ENCODE measurements at regions not wholly inside any gene's neighbourhood (a gene's known extent, or its start where the extent isn't known, plus 50 kb on each side); places are given as distances from the start of the nearest gene placed in this dataset.

DNA sequence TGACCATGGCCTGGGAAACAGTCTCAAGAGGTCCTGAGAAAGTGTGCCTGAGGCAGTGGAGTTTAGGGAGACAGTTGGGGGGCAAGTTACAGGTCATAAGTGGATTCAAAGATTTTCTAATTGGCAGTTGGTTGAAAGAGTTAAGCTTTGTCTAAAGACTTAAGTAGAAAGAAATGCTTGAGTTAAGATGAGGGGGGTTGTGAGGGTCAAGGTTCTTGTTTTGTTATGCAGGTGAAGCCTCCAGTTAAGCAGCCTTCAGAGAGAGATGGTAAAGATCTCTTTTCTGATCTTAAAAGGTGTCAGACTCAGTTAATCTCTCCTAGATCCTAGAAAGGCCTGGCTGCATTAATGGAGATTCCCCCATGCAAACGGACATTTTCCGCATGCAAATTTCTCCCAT is 356.3 kb upstream of the C2CD4B start:
- Histone ChIP-seq H3K4me3 (replicated peaks in 1 of 4; ENCODE audit: control extremely low read depth in 1 of 4, insufficient read depth in 1 of 4, low read depth in 3 of 4, low read length in 4 of 4) (no peak overlapping the region), H2AFZ (ENCODE audit: low read length) (no peak overlapping the region), H4K20me1 (ENCODE audit: control insufficient read depth, extremely low read depth, insufficient read depth, low read length) (no peaks in the 10 kb centered on the region), H3K79me2 (ENCODE audit: control insufficient read depth, insufficient read depth, low read length) (no peaks in the 10 kb centered on the region), H3K9me3 (ENCODE audit: control insufficient read depth, insufficient read depth, low read depth, low read length) (no peaks in the 10 kb centered on the region), H3K4me2 (ENCODE audit: extremely low read depth, insufficient read depth, low read length) (no peak overlapping the region), H3K36me3 (ENCODE audit: control insufficient read depth, insufficient read depth, low read length) (no peaks in the 10 kb centered on the region), H3K27ac (ENCODE audit: insufficient read depth, low read length) (no peak overlapping the region), H3K4me1 (ENCODE audit: control insufficient read depth, extremely low read depth, insufficient read depth, low read length) (no peaks in the 10 kb centered on the region), H3K27me3 (ENCODE audit: control insufficient read depth, insufficient read depth, low read length) (no peaks in the 10 kb centered on the region), H3K9ac (ENCODE audit: insufficient read depth, low read length) (no peak overlapping the region)
- no peak for TF ChIP-seq EZH2 (IDR thresholded peaks at IDR 0.05; ENCODE audit: low read length, missing control alignments)
- TF ChIP-seq, protein P1, sequence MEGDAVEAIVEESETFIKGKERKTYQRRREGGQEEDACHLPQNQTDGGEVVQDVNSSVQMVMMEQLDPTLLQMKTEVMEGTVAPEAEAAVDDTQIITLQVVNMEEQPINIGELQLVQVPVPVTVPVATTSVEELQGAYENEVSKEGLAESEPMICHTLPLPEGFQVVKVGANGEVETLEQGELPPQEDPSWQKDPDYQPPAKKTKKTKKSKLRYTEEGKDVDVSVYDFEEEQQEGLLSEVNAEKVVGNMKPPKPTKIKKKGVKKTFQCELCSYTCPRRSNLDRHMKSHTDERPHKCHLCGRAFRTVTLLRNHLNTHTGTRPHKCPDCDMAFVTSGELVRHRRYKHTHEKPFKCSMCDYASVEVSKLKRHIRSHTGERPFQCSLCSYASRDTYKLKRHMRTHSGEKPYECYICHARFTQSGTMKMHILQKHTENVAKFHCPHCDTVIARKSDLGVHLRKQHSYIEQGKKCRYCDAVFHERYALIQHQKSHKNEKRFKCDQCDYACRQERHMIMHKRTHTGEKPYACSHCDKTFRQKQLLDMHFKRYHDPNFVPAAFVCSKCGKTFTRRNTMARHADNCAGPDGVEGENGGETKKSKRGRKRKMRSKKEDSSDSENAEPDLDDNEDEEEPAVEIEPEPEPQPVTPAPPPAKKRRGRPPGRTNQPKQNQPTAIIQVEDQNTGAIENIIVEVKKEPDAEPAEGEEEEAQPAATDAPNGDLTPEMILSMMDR (conservative IDR thresholded peaks at IDR 0.05 in 1 of 2, IDR thresholded peaks at IDR 0.05 in 1 of 2; ENCODE audit: low read depth in 1 of 2, low read length in 2 of 2) = no peak
- DNase-seq (ENCODE audit: low read depth in 2 of 2) = no peak

DNA sequence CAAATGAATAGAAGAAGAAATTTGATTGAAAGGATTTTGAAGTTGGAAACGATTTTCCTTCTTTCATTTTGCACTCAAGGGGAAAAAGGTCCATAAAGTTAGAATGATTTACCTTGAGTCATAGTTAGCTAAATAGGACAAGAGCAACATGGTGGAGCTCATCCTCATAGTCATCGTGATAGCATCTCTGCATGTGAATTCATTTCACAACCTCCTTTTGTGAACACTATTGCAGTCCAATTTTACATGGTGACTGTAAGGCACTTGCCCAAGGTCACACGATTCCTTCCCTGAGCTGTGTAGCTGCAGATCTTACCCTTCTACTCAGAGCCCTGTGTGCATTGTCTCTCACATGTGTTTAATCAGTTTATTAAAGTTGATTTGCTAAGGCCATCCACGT is 359.8 kb upstream of the C2CD4B start:
- no peak overlapping the region for H3K9ac ChIP-seq (ENCODE audit: insufficient read depth, low read length)
- TF ChIP-seq EZH2 (IDR thresholded peaks at IDR 0.05; ENCODE audit: low read length, missing control alignments) = no peak
- TF ChIP-seq, protein P1 (conservative IDR thresholded peaks at IDR 0.05 in 1 of 2, IDR thresholded peaks at IDR 0.05 in 1 of 2; ENCODE audit: low read depth in 1 of 2, low read length in 2 of 2) = no peak
- H3K9me3 ChIP-seq (ENCODE audit: control insufficient read depth, insufficient read depth, low read depth, low read length) = no peaks in the 10 kb centered on the region
- no peaks in the 10 kb centered on the region for H3K4me1 ChIP-seq (ENCODE audit: control insufficient read depth, extremely low read depth, insufficient read depth, low read length)
- no peak overlapping the region for H3K27ac ChIP-seq (ENCODE audit: insufficient read depth, low read length)
- no peaks in the 10 kb centered on the region for H4K20me1 ChIP-seq (ENCODE audit: control insufficient read depth, extremely low read depth, insufficient read depth, low read length)
- H3K27me3 ChIP-seq (ENCODE audit: control insufficient read depth, insufficient read depth, low read length) = no peaks in the 10 kb centered on the region
- H3K36me3 ChIP-seq (ENCODE audit: control insufficient read depth, insufficient read depth, low read length) = no peaks in the 10 kb centered on the region
- H2AFZ ChIP-seq (ENCODE audit: low read length) = no peak overlapping the region
- H3K4me2 ChIP-seq (ENCODE audit: extremely low read depth, insufficient read depth, low read length) = no peak overlapping the region
- H3K79me2 ChIP-seq (ENCODE audit: control insufficient read depth, insufficient read depth, low read length) = no peaks in the 10 kb centered on the region
- no peak for DNase-seq (ENCODE audit: low read depth in 2 of 2)
- no peak overlapping the region for H3K4me3 ChIP-seq (replicated peaks in 1 of 4; ENCODE audit: control extremely low read depth in 1 of 4, insufficient read depth in 1 of 4, low read depth in 3 of 4, low read length in 4 of 4)

DNA sequence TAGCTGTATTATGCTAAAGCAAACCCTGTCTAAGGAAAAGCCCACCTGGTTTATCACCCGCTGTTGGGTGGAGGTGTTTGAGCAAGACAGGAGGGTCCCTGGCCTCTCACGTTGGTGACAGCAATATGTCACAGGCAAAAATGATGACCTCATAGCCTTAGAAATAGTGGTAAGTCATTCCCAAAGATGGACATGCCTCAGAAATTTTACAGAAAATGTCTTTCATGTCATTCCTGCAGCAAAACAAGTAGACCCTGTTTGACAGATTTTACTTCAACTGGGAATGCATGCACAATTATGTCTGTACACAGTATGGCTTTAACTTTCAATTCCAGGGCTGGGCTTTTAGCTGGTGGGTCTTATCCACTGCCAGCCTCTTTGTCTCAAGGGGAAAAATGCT is 362.3 kb upstream of the C2CD4B start:
- no peak overlapping the region for H3K4me2 ChIP-seq (ENCODE audit: extremely low read depth, insufficient read depth, low read length)
- no peaks in the 10 kb centered on the region for H3K27me3 ChIP-seq (ENCODE audit: control insufficient read depth, insufficient read depth, low read length)
- no peaks in the 10 kb centered on the region for H3K79me2 ChIP-seq (ENCODE audit: control insufficient read depth, insufficient read depth, low read length)
- no peak for DNase-seq (ENCODE audit: low read depth in 2 of 2)
- H3K27ac ChIP-seq (ENCODE audit: insufficient read depth, low read length) = no peak overlapping the region
- no peak overlapping the region for H2AFZ ChIP-seq (ENCODE audit: low read length)
- H3K4me3 ChIP-seq (replicated peaks in 1 of 4; ENCODE audit: control extremely low read depth in 1 of 4, insufficient read depth in 1 of 4, low read depth in 3 of 4, low read length in 4 of 4) = no peak overlapping the region
- TF ChIP-seq, protein P1 (conservative IDR thresholded peaks at IDR 0.05 in 1 of 2, IDR thresholded peaks at IDR 0.05 in 1 of 2; ENCODE audit: low read depth in 1 of 2, low read length in 2 of 2) = no peak
- no peak for TF ChIP-seq EZH2 (IDR thresholded peaks at IDR 0.05; ENCODE audit: low read length, missing control alignments)
- no peaks in the 10 kb centered on the region for H3K4me1 ChIP-seq (ENCODE audit: control insufficient read depth, extremely low read depth, insufficient read depth, low read length)
- H3K9ac ChIP-seq (ENCODE audit: insufficient read depth, low read length) = no peak overlapping the region
- H4K20me1 ChIP-seq (ENCODE audit: control insufficient read depth, extremely low read depth, insufficient read depth, low read length) = no peaks in the 10 kb centered on the region
- no peaks in the 10 kb centered on the region for H3K9me3 ChIP-seq (ENCODE audit: control insufficient read depth, insufficient read depth, low read depth, low read length)
- no peaks in the 10 kb centered on the region for H3K36me3 ChIP-seq (ENCODE audit: control insufficient read depth, insufficient read depth, low read length)

Measured in fibroblast of lung (primary cell).